Colonic mucosa (tissue), 4 donors: ENCODE measurements at regions not wholly inside any gene's neighbourhood (a gene's known extent, or its start where the extent isn't known, plus 50 kb on each side); places are given as distances from the start of the nearest gene placed in this dataset.

Source experiments
- DNase-seq: peaks from one replicate; pipeline ENCODE4 v3.0.0-alpha.2; 2020
- H3K27ac ChIP-seq: fragments of 200-600 bp; one replicate; pipeline ENCODE4 v1.8.0; 2021
- H3K27me3 ChIP-seq: fragments of 200-600 bp; one replicate; pipeline ENCODE4 v1.8.0; 2021
- H3K36me3 ChIP-seq: fragments of 200-600 bp; one replicate; pipeline ENCODE4 v1.8.0; 2021
- H3K4me1 ChIP-seq: fragments of 200-600 bp; one replicate; pipeline ENCODE4 v1.8.0; 2021; ENCODE audit warnings: mild to moderate bottlenecking
- H3K4me3 ChIP-seq: fragments of 200-600 bp; one replicate; pipeline ENCODE4 v1.8.0; 2021
- H3K9ac ChIP-seq, 2 donors: one replicate each; pipeline ENCODE4 v1.7.0; 2013; ENCODE audit warnings: control low read depth in 2 of 2, low read depth in 2 of 2, low read length in 2 of 2
- H3K9me3 ChIP-seq: fragments of 200-600 bp; one replicate; pipeline ENCODE4 v1.8.0; 2021
- intact Hi-C: fragments of 100-400 bp; cut with DNase I; formaldehyde crosslinking; loops from one replicate; pipeline ENCODE4 v1.14.1; 2022
- TF ChIP-seq, protein P1 (sequence below): fragments of 200-600 bp; IDR thresholded peaks from one replicate; pipeline ENCODE4 v1.8.0; 2022; ENCODE audit warnings: antibody characterized with exemption, mild to moderate bottlenecking
- donor health status: healthy.
- donor health status: DM: no; HTN: no; CAD: no.
- donor health status: DM: no; HTN: no; CAD: no.

DNA sequence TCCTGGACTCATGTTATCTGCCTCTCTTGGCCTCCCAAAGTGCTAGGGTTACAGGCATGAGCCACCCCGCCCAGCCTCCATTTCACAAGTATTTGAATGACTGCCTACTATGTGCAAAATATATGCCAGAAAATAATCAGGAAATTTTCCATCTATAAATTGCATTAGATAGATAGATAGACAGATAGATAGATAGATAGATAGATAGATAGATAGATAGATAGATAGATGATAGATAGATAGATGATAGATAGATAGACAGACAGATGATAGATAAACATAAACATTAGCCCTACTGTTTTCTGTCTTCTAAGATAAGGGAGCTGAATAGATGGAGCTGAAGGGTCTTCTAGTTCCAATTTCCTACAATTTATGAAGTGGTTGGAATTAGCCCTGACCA is 87.4 kb upstream of the TRIM2 start:
- no peaks in the 10 kb centered on the region for H3K9me3 ChIP-seq
- no peak for DNase-seq
- TF ChIP-seq, protein P1, sequence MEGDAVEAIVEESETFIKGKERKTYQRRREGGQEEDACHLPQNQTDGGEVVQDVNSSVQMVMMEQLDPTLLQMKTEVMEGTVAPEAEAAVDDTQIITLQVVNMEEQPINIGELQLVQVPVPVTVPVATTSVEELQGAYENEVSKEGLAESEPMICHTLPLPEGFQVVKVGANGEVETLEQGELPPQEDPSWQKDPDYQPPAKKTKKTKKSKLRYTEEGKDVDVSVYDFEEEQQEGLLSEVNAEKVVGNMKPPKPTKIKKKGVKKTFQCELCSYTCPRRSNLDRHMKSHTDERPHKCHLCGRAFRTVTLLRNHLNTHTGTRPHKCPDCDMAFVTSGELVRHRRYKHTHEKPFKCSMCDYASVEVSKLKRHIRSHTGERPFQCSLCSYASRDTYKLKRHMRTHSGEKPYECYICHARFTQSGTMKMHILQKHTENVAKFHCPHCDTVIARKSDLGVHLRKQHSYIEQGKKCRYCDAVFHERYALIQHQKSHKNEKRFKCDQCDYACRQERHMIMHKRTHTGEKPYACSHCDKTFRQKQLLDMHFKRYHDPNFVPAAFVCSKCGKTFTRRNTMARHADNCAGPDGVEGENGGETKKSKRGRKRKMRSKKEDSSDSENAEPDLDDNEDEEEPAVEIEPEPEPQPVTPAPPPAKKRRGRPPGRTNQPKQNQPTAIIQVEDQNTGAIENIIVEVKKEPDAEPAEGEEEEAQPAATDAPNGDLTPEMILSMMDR: no peak
- H3K27me3 ChIP-seq: no peaks in the 10 kb centered on the region
- H3K27ac ChIP-seq: no peak overlapping the region
- H3K4me3 ChIP-seq: no peak overlapping the region
- H3K36me3 ChIP-seq: no peaks in the 10 kb centered on the region
- H3K4me1 ChIP-seq: peaks cover 5% of the 10 kb centered on the region
- no peak overlapping the region for H3K9ac ChIP-seq
- intact Hi-C loops: no loop called here

DNA sequence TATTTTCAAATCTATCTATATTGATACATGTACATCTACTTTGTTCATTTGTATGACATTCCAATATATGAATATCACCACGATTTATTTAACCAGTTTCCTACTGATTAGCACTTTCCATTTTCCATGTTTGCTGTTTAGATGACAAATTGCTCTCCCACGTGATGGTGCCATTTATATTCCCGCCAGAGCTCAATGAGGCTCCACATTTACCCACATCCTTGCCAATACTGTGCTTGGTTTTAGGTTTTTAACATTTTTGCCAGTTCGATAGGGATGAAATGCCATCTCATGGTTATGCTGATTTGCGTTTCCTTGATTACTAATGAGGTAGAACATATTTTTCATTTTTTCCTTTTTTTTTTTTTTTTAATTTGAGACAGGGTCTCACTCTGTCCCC is 86.7 kb upstream of the TRIM2 start:
- Histone ChIP-seq H3K9me3 (no peaks in the 10 kb centered on the region), H3K4me3 (no peak overlapping the region), H3K27ac (no peak overlapping the region), H3K36me3 (no peaks in the 10 kb centered on the region), H3K9ac (no peak overlapping the region), H3K27me3 (no peaks in the 10 kb centered on the region), H3K4me1 (peaks cover 5% of the 10 kb centered on the region)
- intact Hi-C loops: no loop called here
- TF ChIP-seq, protein P1: no peak
- no peak for DNase-seq

DNA sequence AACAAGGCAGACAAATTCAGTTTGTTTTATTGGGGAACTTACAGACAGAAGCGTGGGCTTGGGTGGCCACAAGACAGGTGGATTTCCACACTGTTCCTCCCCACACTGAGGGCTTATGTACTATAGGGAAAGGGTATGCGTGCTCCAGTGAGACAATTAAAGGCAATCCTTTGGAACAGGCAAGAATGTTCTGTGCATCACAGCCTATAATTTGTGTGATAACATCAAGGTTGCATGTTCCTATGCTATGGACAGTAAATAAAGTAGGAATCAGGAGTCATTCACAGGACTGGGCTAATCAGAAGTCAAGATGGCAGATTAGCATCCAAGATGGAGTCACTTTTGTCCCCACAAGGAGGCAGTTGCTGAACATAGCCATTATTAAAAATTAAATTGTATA is 84.6 kb upstream of the TRIM2 start:
- Histone ChIP-seq H3K27me3 (no peaks in the 10 kb centered on the region), H3K4me3 (no peak overlapping the region), H3K9ac (no peak overlapping the region), H3K27ac (no peak overlapping the region), H3K9me3 (no peaks in the 10 kb centered on the region), H3K36me3 (no peaks in the 10 kb centered on the region), H3K4me1 (peaks cover 5% of the 10 kb centered on the region)
- no peak for DNase-seq
- TF ChIP-seq, protein P1: no peak
- intact Hi-C loops: no loop called here

DNA sequence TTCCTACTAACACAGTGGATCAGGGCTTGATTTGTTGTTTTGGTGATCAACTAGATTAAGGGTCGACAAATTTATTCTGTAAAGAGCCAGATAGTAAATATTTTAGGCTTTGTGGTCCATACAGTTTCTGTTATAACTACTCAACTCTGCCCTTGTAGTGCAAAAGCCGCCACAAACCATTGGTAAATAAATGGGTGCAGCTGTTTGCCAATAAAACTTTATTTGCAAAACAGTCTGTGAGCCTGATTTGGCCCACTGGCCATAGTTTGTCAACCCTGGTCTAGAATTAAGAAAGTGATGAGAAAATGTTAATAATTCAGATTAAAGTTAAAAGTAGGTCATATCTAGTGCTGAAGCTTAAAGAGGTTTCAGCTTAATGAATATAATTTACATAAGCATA is 84.0 kb upstream of the TRIM2 start:
- H3K9me3 ChIP-seq: no peaks in the 10 kb centered on the region
- TF ChIP-seq, protein P1: no peak
- H3K36me3 ChIP-seq: no peaks in the 10 kb centered on the region
- no peak overlapping the region for H3K27ac ChIP-seq
- intact Hi-C loops: no loop called here
- DNase-seq: no peak
- H3K9ac ChIP-seq: no peak overlapping the region
- H3K27me3 ChIP-seq: no peaks in the 10 kb centered on the region
- H3K4me1 ChIP-seq: peaks cover 5% of the 10 kb centered on the region
- H3K4me3 ChIP-seq: no peak overlapping the region

DNA sequence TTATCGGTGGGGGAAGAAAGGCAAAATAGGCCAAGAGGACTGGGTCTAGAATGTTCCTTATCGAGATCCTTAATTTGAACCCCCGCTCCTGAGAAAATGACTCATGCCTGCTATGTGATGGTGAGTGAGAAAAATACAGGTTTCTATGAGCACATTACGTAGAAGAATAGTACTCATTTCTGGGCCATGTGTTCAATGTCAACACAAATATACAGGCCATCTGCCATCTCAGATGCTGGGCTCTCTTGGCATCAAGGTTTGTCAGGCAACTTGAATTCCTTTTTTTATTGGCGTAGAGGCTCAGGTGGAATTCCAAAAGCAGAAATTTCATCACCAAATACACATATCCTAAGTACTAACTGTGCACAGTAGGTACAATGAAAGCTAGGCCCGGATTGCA is 81.4 kb upstream of the TRIM2 start:
- Histone ChIP-seq H3K4me3 (no peak overlapping the region), H3K9me3 (no peaks in the 10 kb centered on the region), H3K4me1 (no peaks in the 10 kb centered on the region), H3K9ac (no peak overlapping the region), H3K36me3 (no peaks in the 10 kb centered on the region), H3K27ac (no peak overlapping the region), H3K27me3 (no peaks in the 10 kb centered on the region)
- intact Hi-C loops: no loop called here
- no peak for DNase-seq
- TF ChIP-seq, protein P1: no peak

DNA sequence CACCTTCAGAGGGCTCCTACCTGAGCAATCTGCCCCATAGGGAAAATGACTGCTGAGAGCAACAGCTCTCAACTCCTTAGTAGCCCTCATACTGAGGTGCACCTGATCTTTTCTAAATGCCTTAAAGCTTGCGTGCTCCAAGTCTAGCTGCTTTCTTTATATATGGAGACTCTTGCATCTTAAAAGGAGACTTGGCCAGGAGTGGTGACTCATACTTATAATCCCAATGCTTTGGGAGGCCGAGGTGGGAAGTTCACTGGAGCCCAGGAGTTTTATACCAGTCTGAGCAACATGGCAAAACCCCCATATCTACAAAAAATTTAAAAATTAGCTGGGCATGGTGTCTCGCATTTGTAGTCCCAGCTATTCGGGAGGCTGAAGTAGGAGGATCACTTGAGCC is 78.1 kb upstream of the TRIM2 start:
- no peak overlapping the region for H3K9ac ChIP-seq
- intact Hi-C loops: loop anchor here (2.0 to 5.0 kb wide), 2 partner anchors 43 to 279 kb away; no protein-coding TSS in a partner anchor

More for the DNA sequence above, 78.1 kb upstream of the TRIM2 start:
- Histone ChIP-seq H3K4me3 (no peak overlapping the region), H3K36me3 (no peaks in the 10 kb centered on the region), H3K9me3 (no peaks in the 10 kb centered on the region), H3K4me1 (no peaks in the 10 kb centered on the region), H3K27me3 (no peaks in the 10 kb centered on the region), H3K27ac (no peak overlapping the region)
- DNase-seq: no peak
- TF ChIP-seq, protein P1: no peak
